GM12878 (cell line): ENCODE measurements at regions not wholly inside any gene's neighbourhood (a gene's known extent, or its start where the extent isn't known, plus 50 kb on each side); places are given as distances from the start of the nearest gene placed in this dataset.

Experiments
- ATAC-seq: fragments of 200-7000 bp; cut with Tn5 transposase; 3 replicates; pipeline ENCODE4 v1.9.1; 2020; ENCODE audit warnings: mild to moderate bottlenecking, moderate library complexity
- BruUV-seq: library from RNA; stranded (reverse); fragments of 400-500 nt; replicated peaks from 2 replicates; lab custom pipeline; 2021; lab: Mats Ljungman, UMichigan
- CTCF ChIA-PET: fragments of 300-600 bp; sonication (Branson Sonifier 250); formaldehyde crosslinking; extraction: SDS; loops from one replicate; lab custom pipeline; 2021; ENCODE audit warnings: inconsistent platforms; lab: Yijun Ruan, JAX
- POLR2A ChIA-PET: fragments of 350-600 bp; formaldehyde crosslinking; extraction: SDS; loops from one replicate; lab custom pipeline; 2021; ENCODE audit warnings: inconsistent platforms; lab: Charles Lee
- RAD21 ChIA-PET: fragments of 300-600 bp; sonication (Branson Sonifier 250); formaldehyde crosslinking; loops from one replicate; lab custom pipeline; 2023; ENCODE audit warnings: antibody characterized with exemption; ENCODE audit not compliant: unreplicated experiment; lab: Charles Lee
- SMC1A ChIA-PET: fragments of 300-600 bp; sonication (Branson Sonifier 250); formaldehyde crosslinking; loops from one replicate; lab custom pipeline; 2023; ENCODE audit not compliant: unreplicated experiment, uncharacterized antibody; lab: Charles Lee
- DNase-seq: peaks from one replicate; pipeline ENCODE4 v3.0.0-alpha.2; 2011; ENCODE audit warnings: low read depth, low spot score
- FAIRE-seq: peaks from 3 replicates; lab custom pipeline; 2011; peaks lifted over from hg19 to GRCh38; lab: Jason Lieb, UNC
- H2AFZ ChIP-seq: 2 replicates; pipeline ENCODE4 v1.6.0; 2011; ENCODE audit warnings: low read depth, low read length, control low read depth; ENCODE audit not compliant: control insufficient read depth
- H3K27ac ChIP-seq: 2 replicates; pipeline ENCODE4 v1.5.1; 2011; ENCODE audit warnings: control low read depth; ENCODE audit not compliant: control insufficient read depth, insufficient read depth
- H3K27me3 ChIP-seq, 2 experiments: replicated peaks in 1 of 2; 2 replicates each; pipeline versions ENCODE4 v1.6.0 to v1.6.1; 2011; ENCODE audit warnings: low read length in 1 of 2; ENCODE audit not compliant: control insufficient read depth in 2 of 2, insufficient read depth in 2 of 2
- H3K36me3 ChIP-seq, 2 experiments: 2 replicates each; pipeline ENCODE4 v1.5.1; 2011; ENCODE audit warnings: low read length in 1 of 2; ENCODE audit not compliant: control insufficient read depth in 2 of 2, insufficient read depth in 2 of 2
- H3K4me1 ChIP-seq: 2 replicates; pipeline ENCODE4 v1.6.1; 2011; ENCODE audit warnings: mild to moderate bottlenecking, low read length, moderate library complexity, mixed read lengths; ENCODE audit not compliant: control insufficient read depth, insufficient read depth
- H3K4me2 ChIP-seq: 2 replicates; pipeline ENCODE4 v1.6.0; 2011; ENCODE audit warnings: control low read depth; ENCODE audit not compliant: control insufficient read depth, insufficient read depth
- H3K4me3 ChIP-seq: fragments of 200-600 bp; sonication (generic); 2 replicates; pipeline ENCODE4 v1.5.1; 2016
- H3K79me2 ChIP-seq: 2 replicates; pipeline ENCODE4 v1.6.0; 2011; ENCODE audit warnings: low read length; ENCODE audit not compliant: control insufficient read depth, insufficient read depth
- H3K9ac ChIP-seq: 2 replicates; pipeline ENCODE4 v1.8.0; 2011; ENCODE audit warnings: low read length, control low read depth, mixed read lengths; ENCODE audit not compliant: control insufficient read depth, insufficient read depth
- H3K9me3 ChIP-seq: replicated peaks from 3 replicates; pipeline ENCODE4 v1.5.1; 2011; ENCODE audit warnings: mild to moderate bottlenecking, low read length; ENCODE audit not compliant: control insufficient read depth, insufficient read depth
- H4K20me1 ChIP-seq: 2 replicates; pipeline ENCODE4 v1.6.0; 2011; ENCODE audit not compliant: control insufficient read depth, insufficient read depth
- BACH1 ChIP-seq: fragments of 450-650 bp; IDR thresholded peaks from 2 replicates; pipeline ENCODE4 v1.6.1; 2017; ENCODE audit warnings: mild to moderate bottlenecking, borderline replicate concordance
- BCL11A ChIP-seq: IDR thresholded peaks from 2 replicates; pipeline ENCODE4 v1.6.1; 2011; ENCODE audit warnings: low read depth, low read length
- CBX5 ChIP-seq: sonication (generic); IDR thresholded peaks from 2 replicates; pipeline ENCODE4 v1.6.1; 2016; ENCODE audit warnings: low read depth, moderate library complexity, mild to moderate bottlenecking, inconsistent platforms
- EZH2 ChIP-seq: IDR thresholded peaks from 2 replicates; pipeline ENCODE4 v1.6.1; 2012; ENCODE audit warnings: low read depth, mild to moderate bottlenecking, control low read depth, inconsistent platforms, low read length, borderline replicate concordance; ENCODE audit not compliant: control insufficient read depth
- GATAD2B ChIP-seq: fragments of 450-650 bp; conservative IDR thresholded peaks from 2 replicates; pipeline ENCODE4 v1.6.1; 2017; ENCODE audit warnings: low read depth, mild to moderate bottlenecking, moderate library complexity
- KDM1A ChIP-seq: fragments of 200-600 bp; sonication (generic); IDR thresholded peaks from 2 replicates; pipeline ENCODE4 v1.6.1; 2016; ENCODE audit warnings: borderline replicate concordance
- MTA2 ChIP-seq: fragments of 450-650 bp; IDR thresholded peaks from 2 replicates; pipeline ENCODE4 v1.6.1; 2016; ENCODE audit warnings: low read depth, mild to moderate bottlenecking, moderate library complexity
- NFXL1 ChIP-seq: fragments of 450-650 bp; IDR thresholded peaks from 2 replicates; pipeline ENCODE4 v1.6.1; 2017; ENCODE audit warnings: antibody characterized with exemption, mild to moderate bottlenecking, borderline replicate concordance
- RB1 ChIP-seq: fragments of 450-650 bp; formaldehyde crosslinking; IDR thresholded peaks from 2 replicates; pipeline ENCODE4 v1.6.1; 2017; ENCODE audit warnings: mild to moderate bottlenecking, borderline replicate concordance
- SIX5 ChIP-seq: IDR thresholded peaks from 2 replicates; pipeline ENCODE4 v1.6.1; 2011; ENCODE audit warnings: mild to moderate bottlenecking, low read depth, low read length, moderate library complexity; ENCODE audit not compliant: severe bottlenecking
- SKIL ChIP-seq: fragments of 450-650 bp; IDR thresholded peaks from 2 replicates; pipeline ENCODE4 v1.6.1; 2017; ENCODE audit warnings: mild to moderate bottlenecking, low read depth, inconsistent platforms; ENCODE audit not compliant: poor library complexity, severe bottlenecking
- SP1 ChIP-seq: IDR thresholded peaks from one replicate; pipeline ENCODE4 v1.6.1; 2011; ENCODE audit warnings: low read depth, low read length
- WRNIP1 ChIP-seq: IDR thresholded peaks from 2 replicates; pipeline ENCODE4 v1.6.1; 2011; ENCODE audit warnings: low read depth, low read length, improper control_type of control experiment, borderline replicate concordance
- YY1 ChIP-seq: IDR thresholded peaks from 2 replicates; pipeline ENCODE4 v1.6.1; 2011; ENCODE audit warnings: low read depth, mild to moderate bottlenecking, low read length
- WGBS: methylation state at CpG from one replicate; pipeline ENCODE4 v1.1.6; 2016; ENCODE audit warnings: low lambda C conversion rate; ENCODE audit not compliant: insufficient replicate concordance, insufficient coverage; ENCODE audit errors: missing lambda C conversion rate; 5-methylcytosine and 5-hydroxymethylcytosine counted together
- in situ Hi-C: fragments of 300-500 bp; cut with MboI; formaldehyde crosslinking; loops from 9 replicates; pipeline ENCODE4 v1.14.3; 2018; ENCODE audit warnings: mixed read lengths
- intact Hi-C: fragments of 100-400 bp; cut with micrococcal nuclease; formaldehyde crosslinking; loops from one replicate; pipeline ENCODE4 v1.14.2; 2022; ENCODE audit not compliant: unreplicated experiment
- TF ChIP-seq, protein P1 (sequence below): fragments of 450-650 bp; IDR thresholded peaks from 2 replicates; pipeline ENCODE4 v1.6.1; 2017; ENCODE audit warnings: mild to moderate bottlenecking, moderate library complexity

- POLR2A ChIA-PET = no interaction called here
- 3% methylated on average over 2 of the region's 2 CpGs for WGBS
- TF ChIP-seq WRNIP1 (no peak), NFXL1 (no peak), CBX5 (no peak), YY1 (no peak), SIX5 (no peak), SKIL (no peak), KDM1A (no peak), GATAD2B (no peak), EZH2 (no peak), MTA2 (no peak), BCL11A (no peak), BACH1 (no peak), RB1 (no peak), SP1 (no peak)
- TF ChIP-seq, protein P1, sequence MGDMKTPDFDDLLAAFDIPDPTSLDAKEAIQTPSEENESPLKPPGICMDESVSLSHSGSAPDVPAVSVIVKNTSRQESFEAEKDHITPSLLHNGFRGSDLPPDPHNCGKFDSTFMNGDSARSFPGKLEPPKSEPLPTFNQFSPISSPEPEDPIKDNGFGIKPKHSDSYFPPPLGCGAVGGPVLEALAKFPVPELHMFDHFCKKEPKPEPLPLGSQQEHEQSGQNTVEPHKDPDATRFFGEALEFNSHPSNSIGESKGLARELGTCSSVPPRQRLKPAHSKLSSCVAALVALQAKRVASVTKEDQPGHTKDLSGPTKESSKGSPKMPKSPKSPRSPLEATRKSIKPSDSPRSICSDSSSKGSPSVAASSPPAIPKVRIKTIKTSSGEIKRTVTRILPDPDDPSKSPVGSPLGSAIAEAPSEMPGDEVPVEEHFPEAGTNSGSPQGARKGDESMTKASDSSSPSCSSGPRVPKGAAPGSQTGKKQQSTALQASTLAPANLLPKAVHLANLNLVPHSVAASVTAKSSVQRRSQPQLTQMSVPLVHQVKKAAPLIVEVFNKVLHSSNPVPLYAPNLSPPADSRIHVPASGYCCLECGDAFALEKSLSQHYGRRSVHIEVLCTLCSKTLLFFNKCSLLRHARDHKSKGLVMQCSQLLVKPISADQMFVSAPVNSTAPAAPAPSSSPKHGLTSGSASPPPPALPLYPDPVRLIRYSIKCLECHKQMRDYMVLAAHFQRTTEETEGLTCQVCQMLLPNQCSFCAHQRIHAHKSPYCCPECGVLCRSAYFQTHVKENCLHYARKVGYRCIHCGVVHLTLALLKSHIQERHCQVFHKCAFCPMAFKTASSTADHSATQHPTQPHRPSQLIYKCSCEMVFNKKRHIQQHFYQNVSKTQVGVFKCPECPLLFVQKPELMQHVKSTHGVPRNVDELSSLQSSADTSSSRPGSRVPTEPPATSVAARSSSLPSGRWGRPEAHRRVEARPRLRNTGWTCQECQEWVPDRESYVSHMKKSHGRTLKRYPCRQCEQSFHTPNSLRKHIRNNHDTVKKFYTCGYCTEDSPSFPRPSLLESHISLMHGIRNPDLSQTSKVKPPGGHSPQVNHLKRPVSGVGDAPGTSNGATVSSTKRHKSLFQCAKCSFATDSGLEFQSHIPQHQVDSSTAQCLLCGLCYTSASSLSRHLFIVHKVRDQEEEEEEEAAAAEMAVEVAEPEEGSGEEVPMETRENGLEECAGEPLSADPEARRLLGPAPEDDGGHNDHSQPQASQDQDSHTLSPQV = no peak
- H2AFZ ChIP-seq = no peak overlapping the region
- DNase-seq (no peak), FAIRE-seq (no peak), ATAC-seq (no peak)
- H3K9ac ChIP-seq = no peak overlapping the region
- H3K4me1 ChIP-seq = no peaks in the 10 kb centered on the region
- SMC1A ChIA-PET = no interaction called here
- no peaks in the 10 kb centered on the region for H4K20me1 ChIP-seq
- no peaks in the 10 kb centered on the region for H3K27me3 ChIP-seq
- CTCF ChIA-PET = no interaction called here
- no TSS peak for BruUV-seq
- intact Hi-C loops = no loop called here
- H3K4me3 ChIP-seq = no peak overlapping the region
- no peaks in the 10 kb centered on the region for H3K36me3 ChIP-seq
- RAD21 ChIA-PET = no interaction called here
- H3K9me3 ChIP-seq = no peaks in the 10 kb centered on the region
- in situ Hi-C loops = no loop called here
- no peak overlapping the region for H3K27ac ChIP-seq
- no peak overlapping the region for H3K4me2 ChIP-seq
- no peaks in the 10 kb centered on the region for H3K79me2 ChIP-seq
Measured at GRCh38 chr5:28822071-28822470, 1783.7 kb upstream of the CDH9 start.
